Coronary artery (tissue), 2 donors: ENCODE measurements at regions not wholly inside any gene's neighbourhood (a gene's known extent, or its start where the extent isn't known, plus 50 kb on each side); places are given as distances from the start of the nearest gene placed in this dataset.
"Not testable (repeated sequence)": the region's sequence is repeated elsewhere in the genome, so short reads cannot be mapped to it uniquely, and the experiment has no call there.

Experiments
- DNase-seq: peaks from one replicate; pipeline ENCODE4 v3.0.0-alpha.2; 2017; ENCODE audit warnings: low spot score
- H3K27ac ChIP-seq, 2 donors: fragments of 200-600 bp; sonication (generic); one replicate each; pipeline ENCODE4 v1.5.1; 2016 to 2019
- H3K4me3 ChIP-seq: fragments of 200-600 bp; sonication (generic); 2 replicates; pipeline ENCODE4 v1.5.1; 2016; ENCODE audit warnings: mild to moderate bottlenecking, moderate library complexity
- TF ChIP-seq, protein P1 (sequence below): fragments of 200-600 bp; sonication (generic); IDR thresholded peaks from one replicate; pipeline ENCODE4 v1.5.1; 2019; ENCODE audit warnings: antibody characterized with exemption

DNA sequence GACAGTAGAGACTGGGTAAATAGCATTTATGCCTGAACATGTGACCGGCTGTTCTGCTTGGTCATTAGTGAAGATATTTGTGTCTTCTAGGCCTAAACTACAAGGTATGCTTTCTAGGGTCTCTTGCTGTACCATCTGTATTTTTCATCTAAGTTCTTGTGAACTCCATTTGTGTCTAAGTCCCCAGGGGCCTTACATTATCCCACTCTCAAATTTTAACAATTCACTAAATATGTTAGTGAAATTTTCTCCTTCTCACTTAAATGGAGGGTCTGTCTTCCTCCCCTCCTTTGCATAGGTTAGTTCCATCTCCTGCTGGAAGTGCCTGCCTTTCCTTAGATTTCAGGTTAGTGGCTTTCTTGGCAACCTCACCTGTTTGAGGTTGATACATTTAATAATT is 382.6 kb downstream of the RAD51AP2 start:
- H3K27ac ChIP-seq = no peak overlapping the region
- TF ChIP-seq, protein P1, sequence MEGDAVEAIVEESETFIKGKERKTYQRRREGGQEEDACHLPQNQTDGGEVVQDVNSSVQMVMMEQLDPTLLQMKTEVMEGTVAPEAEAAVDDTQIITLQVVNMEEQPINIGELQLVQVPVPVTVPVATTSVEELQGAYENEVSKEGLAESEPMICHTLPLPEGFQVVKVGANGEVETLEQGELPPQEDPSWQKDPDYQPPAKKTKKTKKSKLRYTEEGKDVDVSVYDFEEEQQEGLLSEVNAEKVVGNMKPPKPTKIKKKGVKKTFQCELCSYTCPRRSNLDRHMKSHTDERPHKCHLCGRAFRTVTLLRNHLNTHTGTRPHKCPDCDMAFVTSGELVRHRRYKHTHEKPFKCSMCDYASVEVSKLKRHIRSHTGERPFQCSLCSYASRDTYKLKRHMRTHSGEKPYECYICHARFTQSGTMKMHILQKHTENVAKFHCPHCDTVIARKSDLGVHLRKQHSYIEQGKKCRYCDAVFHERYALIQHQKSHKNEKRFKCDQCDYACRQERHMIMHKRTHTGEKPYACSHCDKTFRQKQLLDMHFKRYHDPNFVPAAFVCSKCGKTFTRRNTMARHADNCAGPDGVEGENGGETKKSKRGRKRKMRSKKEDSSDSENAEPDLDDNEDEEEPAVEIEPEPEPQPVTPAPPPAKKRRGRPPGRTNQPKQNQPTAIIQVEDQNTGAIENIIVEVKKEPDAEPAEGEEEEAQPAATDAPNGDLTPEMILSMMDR = no peak
- no peak overlapping the region for H3K4me3 ChIP-seq
- DNase-seq = no peak

DNA sequence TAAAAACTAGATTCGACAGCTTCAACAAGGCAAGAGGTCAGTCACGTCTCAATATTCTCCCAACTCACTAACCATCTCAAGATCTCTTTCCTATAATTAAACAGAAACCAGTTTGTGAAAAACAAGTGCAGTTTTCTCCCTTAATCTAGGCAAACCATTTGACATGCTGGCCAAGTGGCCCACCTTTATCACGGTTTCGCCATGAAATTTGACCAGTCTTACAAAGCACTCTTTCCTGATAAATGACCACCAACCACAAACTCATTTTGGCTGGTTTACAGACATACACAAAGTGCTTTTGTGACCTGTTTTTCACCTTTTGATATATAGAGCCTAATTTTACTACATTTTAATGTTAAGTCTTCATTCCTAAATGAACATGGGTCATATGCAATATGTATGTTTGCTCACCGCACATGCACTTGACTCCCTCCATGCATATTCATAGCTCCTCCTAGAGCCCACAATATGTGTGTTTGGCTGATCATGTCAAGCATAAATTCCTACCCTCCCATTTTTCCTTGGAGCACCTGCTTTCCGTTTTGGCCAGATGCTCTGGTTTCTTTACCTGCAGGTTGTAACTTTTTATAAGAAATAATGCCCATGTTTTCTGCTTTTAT is 385.1 kb downstream of the RAD51AP2 start:
- H3K4me3 ChIP-seq = no peak overlapping the region
- DNase-seq = no peak
- TF ChIP-seq, protein P1 = no peak
- H3K27ac ChIP-seq = no peak overlapping the region

DNA sequence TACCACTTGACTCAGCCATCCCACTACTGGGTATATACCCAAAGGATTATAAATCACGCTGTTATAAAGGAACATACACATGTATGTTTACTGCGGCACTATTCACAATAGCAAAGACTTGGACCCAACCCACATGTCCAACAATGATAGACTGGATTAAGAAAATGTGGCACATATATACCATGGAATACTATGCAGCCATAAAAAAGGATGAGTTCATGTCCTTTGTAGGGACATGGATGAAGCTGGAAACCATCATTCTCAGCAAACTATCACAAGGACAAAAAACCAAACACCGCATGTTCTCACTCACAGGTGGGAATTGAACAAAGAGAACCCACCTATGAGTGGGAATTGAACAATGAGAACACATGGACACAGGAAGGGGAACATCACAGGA is 387.6 kb downstream of the RAD51AP2 start:
- not testable (repeated sequence) for H3K4me3 ChIP-seq, DNase-seq, H3K27ac ChIP-seq

DNA sequence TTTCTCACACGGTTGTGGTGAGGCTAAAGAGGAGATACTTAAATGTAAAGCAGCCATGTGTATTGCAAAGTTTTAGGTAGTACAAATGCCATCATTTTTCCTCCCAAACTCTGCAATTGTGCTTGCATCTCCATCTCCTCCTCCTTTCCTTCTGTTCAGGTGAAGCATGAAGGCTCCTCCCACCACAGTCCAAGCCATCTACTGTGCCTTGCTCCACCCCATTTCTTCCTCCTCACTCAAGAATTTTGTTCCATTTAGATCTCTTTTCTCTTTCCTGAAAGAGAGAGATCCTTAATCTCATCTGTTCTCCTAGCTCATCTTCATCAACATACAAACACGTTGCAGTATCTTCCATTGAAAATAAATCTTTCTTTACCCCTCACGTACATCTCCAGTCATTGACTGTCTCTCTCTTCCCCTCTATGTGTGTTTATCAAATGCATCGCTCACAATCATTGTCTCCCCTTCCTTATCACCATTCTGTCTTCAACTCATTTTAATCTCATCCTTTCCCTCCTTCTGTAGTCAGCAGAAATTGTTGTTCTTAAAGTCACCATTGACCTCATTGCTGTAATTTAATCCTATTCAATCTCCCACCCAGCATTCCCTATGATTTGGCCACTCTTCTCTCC is 392.1 kb downstream of the RAD51AP2 start:
- Histone ChIP-seq H3K4me3 (no peak overlapping the region), H3K27ac (no peak overlapping the region)
- TF ChIP-seq, protein P1 = no peak
- no peak for DNase-seq

DNA sequence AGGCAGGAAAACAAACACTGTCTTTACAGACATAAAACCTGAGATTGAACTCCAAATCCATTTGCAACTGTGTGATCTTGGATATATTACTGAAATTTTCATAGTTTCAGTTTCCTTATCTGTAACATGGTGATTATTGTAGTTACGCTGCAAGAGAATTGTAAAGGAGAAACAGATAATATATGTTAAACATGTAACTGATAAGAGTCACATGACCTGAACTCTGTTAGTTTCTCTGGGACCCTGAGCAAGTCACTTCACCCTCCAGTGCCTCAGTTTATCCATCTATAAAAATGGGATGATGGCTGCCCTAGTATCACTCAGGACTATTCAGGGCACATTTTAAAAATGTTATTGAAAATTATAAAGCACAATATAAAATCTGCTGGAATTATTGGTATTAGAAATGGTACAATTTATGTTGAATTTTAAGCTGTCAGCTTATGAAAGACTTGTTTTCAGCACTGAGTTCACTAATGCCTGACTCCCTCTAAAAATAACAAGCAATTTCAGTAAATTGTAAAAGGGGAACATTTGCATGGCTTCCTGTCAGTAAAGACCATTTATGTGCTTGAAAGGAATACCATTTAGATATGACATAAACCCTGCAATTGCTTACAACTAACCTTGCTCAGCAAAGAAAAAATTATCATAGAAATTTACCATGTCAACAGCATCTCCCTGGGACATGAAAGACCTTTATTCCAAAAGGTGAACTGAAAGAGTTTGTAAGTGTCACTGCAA is 393.5 kb downstream of the RAD51AP2 start:
- Histone ChIP-seq H3K27ac (no peak overlapping the region), H3K4me3 (no peak overlapping the region)
- TF ChIP-seq, protein P1 = no peak
- no peak for DNase-seq

DNA sequence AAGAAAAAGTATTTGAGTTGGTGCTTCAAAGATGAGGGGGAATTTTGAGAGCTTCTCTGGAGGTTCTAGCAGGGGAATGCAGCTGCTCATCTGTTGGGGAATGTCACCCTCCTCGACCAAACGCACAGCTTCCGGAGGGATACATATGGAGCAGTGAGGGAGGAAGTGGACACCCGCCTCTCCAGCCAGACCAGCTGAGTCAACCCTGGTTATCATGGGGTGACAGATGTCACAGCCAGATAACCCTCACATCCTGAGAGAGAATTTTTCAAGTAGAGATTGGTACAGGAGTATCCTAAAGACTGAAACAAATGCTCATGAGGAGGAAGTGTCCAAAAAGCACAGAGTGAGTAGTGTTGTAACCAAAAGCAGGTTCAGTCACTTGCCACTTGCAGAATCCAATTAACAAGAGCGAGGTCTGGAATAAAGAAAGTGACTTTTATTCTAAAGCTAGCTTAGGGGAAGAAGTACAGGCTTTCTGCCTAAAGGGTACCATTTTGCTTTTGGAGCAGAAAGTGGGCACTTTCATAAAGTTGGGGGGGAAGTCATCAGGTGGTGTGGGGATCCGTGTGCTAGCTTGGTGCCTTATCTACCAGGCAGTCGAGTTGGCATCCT is 395.2 kb downstream of the RAD51AP2 start:
- H3K4me3 ChIP-seq = no peak overlapping the region
- DNase-seq = no peak
- no peak overlapping the region for H3K27ac ChIP-seq
- TF ChIP-seq, protein P1 = no peak

DNA sequence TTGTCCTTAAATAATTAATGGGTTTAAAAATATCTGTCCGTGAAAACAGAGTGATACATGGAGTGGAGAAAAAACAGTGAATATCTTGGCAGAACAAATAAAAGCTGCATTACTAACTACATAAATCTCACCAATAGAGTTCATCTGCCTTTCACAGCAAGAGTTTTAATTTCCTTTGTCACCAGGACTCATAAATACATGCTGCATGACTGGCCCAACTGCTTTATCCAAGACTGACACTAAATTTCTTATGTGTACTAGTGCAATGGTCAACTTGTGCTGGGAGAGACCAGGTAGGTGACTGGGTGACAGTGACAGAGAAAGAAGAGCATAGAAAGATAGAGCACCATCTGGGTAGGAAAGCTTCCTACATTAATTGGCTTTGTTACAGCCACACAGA is 402.8 kb downstream of the RAD51AP2 start:
- no peak for DNase-seq
- Histone ChIP-seq H3K27ac (no peak overlapping the region), H3K4me3 (no peak overlapping the region)
- TF ChIP-seq, protein P1 = no peak
